ENCODE measurements at regions not wholly inside any gene's neighbourhood (a gene's known extent, or its start where the extent isn't known, plus 50 kb on each side); places are given as distances from the start of the nearest gene placed in this dataset.

DNA sequence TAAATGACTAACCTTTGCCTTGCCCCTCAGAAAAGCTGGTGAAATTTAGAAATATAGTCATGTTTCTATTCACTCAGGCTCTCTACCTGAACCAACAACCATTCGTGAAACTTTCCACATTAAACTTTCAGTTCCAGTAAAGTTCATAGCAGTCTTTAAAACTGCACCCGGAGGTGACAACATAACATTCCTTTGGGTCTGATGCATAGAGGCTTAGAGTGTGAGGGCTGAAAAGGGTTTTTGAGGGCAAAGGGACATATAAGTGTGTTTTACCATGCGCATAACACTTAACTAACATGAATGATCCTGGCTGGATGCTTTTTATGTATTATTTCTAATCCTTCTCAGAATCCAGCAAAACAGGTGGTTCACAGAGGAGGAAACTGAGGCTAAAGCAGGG is 471.7 kb upstream of the MCTP2 start:
- TF ChIP-seq, protein P1, sequence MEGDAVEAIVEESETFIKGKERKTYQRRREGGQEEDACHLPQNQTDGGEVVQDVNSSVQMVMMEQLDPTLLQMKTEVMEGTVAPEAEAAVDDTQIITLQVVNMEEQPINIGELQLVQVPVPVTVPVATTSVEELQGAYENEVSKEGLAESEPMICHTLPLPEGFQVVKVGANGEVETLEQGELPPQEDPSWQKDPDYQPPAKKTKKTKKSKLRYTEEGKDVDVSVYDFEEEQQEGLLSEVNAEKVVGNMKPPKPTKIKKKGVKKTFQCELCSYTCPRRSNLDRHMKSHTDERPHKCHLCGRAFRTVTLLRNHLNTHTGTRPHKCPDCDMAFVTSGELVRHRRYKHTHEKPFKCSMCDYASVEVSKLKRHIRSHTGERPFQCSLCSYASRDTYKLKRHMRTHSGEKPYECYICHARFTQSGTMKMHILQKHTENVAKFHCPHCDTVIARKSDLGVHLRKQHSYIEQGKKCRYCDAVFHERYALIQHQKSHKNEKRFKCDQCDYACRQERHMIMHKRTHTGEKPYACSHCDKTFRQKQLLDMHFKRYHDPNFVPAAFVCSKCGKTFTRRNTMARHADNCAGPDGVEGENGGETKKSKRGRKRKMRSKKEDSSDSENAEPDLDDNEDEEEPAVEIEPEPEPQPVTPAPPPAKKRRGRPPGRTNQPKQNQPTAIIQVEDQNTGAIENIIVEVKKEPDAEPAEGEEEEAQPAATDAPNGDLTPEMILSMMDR (conservative IDR thresholded peaks at IDR 0.05), result no peak
- no peak for TF ChIP-seq ZFX (IDR thresholded peaks at IDR 0.05)

All from C4-2B (cell line).